AG10803 (cell line): ENCODE measurements at regions not wholly inside any gene's neighbourhood (a gene's known extent, or its start where the extent isn't known, plus 50 kb on each side); places are given as distances from the start of the nearest gene placed in this dataset.

Experiments used
- DNase-seq: peaks from one replicate; pipeline ENCODE4 v3.0.0; 2010; ENCODE audit warnings: low read depth
- H3K4me3 ChIP-seq: 2 replicates; pipeline ENCODE4 v1.5.1; 2011; ENCODE audit warnings: mild to moderate bottlenecking, low read length, control low read depth
- CTCF ChIP-seq: conservative IDR thresholded peaks from 2 replicates; pipeline ENCODE4 v1.5.1; 2011; ENCODE audit warnings: mild to moderate bottlenecking, low read length, control low read depth, inconsistent platforms

GRCh38 chr17:70869402-70870085, 700.2 kb downstream of the KCNJ2 start:
- H3K4me3 ChIP-seq: no peak overlapping the region
- no peak for DNase-seq
- TF ChIP-seq CTCF: no peak

- no peak for TF ChIP-seq CTCF
- no peak for DNase-seq
- H3K4me3 ChIP-seq: no peak overlapping the region
Observed at GRCh38 chr17:70871180-70871818, 702.0 kb downstream of the KCNJ2 start.

GRCh38 chr17:70872103-70872502, 702.8 kb downstream of the KCNJ2 start:
- H3K4me3 ChIP-seq: no peak overlapping the region
- DNase-seq: no peak

GRCh38 chr17:70875729-70876310, 706.5 kb downstream of the KCNJ2 start:
- peak; percentile 11 for DNase-seq
- no peak overlapping the region for H3K4me3 ChIP-seq
- no peak for TF ChIP-seq CTCF

More at GRCh38 chr17:70872103-70872502, 702.8 kb downstream of the KCNJ2 start:
- no peak for TF ChIP-seq CTCF

GRCh38 chr17:70878879-70879278, 709.5 kb downstream of the KCNJ2 start:
- DNase-seq: no peak
- no peak overlapping the region for H3K4me3 ChIP-seq
- TF ChIP-seq CTCF: no peak

- no peak for TF ChIP-seq CTCF
- no peak for DNase-seq
- no peak overlapping the region for H3K4me3 ChIP-seq
Observed at GRCh38 chr17:70879401-70879800, 710.1 kb downstream of the KCNJ2 start.

GRCh38 chr17:70881093-70881492, 711.8 kb downstream of the KCNJ2 start:
- TF ChIP-seq CTCF: no peak
- no peak for DNase-seq
- no peak overlapping the region for H3K4me3 ChIP-seq
